AG09319 (cell line): ENCODE measurements at regions not wholly inside any gene's neighbourhood (a gene's known extent, or its start where the extent isn't known, plus 50 kb on each side); places are given as distances from the start of the nearest gene placed in this dataset.

Source experiments
- DNase-seq: peaks from one replicate; pipeline ENCODE4 v3.0.0-alpha.2; 2010; ENCODE audit warnings: low read depth; ENCODE audit errors: extremely low read depth
- CTCF ChIP-seq: IDR thresholded peaks from 2 replicates; pipeline ENCODE4 v1.5.1; 2011; ENCODE audit warnings: low read depth, mild to moderate bottlenecking, inconsistent platforms, low read length, moderate library complexity

DNA sequence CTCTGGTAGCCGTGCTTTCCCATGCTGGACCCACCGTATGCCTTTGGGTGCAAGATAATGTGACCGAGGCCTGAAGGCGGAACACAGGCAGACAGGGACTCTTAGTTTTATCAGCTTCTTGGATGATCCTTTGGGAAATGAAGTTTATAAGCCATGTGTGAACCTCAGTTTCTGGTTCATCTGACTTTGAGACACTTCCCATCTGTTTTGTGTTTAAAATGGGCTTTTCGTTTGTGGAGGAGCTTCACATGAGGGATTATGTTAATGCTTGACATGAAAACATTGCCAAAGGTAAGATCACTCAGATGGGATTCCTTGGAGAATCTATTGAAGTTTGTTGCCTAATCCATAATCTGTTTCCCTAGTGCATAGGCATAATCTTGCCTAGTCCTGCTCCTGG is 249.8 kb upstream of the LYZL1 start:
- TF ChIP-seq CTCF = no peak
- no peak for DNase-seq

DNA sequence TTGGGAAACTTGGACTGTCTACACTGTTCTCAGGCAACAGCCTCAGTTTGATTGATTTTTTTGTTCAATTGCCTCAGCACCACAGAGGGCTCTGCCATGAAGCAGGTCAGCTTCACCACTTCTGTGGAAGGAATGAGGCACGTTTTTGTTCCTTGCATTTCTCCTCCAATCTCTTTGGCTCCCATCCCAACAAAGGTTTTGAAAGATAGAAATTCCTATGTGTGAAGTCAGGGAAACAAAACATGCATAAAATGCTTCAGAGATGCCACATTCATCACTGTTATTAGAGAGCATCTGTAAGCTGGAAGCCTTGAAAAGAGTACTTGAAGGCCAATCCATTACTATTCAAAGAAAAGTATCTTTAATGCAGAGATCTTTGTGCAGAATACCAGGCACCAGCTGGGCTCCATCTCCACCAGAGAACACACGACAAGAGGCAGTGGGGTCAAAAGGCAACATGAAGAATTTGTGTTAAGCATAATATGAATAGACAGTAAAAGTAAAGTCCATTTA is 249.1 kb upstream of the LYZL1 start:
- TF ChIP-seq CTCF = no peak
- peak; percentile 69 for DNase-seq

- TF ChIP-seq CTCF = no peak
- peak; percentile 28 for DNase-seq
Measured at GRCh38 chr10:29041616-29042015, 247.3 kb upstream of the LYZL1 start.

DNA sequence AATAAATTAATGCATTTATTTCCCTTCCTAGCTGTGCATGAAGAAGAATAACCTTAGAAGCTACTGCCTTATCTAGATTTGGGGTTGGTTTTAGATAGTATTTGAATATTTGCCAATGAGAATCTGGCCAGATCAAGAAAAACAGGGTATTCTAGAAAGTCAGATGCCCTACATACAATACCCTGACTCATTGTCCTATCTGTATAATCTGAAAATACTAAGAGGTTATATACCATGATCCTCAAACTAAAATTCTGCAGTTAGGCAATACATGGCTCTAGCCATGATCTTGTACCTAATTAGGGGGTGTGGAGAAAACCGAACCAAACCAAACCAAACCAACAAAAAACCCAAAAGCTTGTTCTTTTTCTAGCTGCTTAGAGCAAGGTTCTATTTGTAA is 240.4 kb upstream of the LYZL1 start:
- DNase-seq = no peak
- no peak for TF ChIP-seq CTCF

DNA sequence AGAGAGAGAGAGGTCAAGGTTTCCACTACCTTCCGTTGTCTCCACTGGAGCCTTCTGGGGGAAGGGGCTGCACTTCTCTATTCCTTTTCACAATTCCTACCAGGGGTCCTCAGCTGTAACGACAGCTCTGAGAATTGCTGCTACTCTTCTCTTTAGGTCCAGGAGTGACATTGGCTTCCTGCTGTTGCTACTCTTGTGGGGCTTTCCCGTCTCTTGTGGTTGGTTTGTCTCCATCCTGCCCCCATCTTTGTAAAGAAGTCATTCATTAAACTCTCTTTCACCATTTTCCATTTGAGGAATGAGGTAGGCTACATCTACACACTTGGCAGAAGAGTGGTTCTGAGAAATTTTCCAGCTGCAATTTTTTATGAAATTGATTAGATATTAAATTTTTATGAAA is 238.8 kb upstream of the LYZL1 start:
- TF ChIP-seq CTCF = no peak
- no peak for DNase-seq

DNA sequence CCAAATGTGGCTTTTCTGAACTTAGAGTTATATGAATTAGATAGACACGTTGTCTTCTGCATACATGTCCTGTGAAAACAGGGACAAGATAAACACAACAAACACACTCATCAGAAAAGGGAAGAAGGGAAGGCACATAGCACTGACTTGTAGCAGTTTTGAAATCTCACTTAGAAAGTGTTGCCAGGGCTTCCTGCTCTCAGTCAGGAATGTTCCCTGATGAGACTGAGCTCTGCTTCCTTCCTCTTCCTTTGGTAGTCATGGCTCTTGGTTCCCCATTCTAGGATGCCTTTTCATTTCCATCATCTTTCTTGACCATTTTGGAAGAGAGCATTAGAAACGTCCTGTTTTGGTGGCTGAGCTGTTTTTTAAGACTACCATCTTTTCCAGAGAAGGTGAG is 233.8 kb upstream of the LYZL1 start:
- TF ChIP-seq CTCF = no peak

DNA sequence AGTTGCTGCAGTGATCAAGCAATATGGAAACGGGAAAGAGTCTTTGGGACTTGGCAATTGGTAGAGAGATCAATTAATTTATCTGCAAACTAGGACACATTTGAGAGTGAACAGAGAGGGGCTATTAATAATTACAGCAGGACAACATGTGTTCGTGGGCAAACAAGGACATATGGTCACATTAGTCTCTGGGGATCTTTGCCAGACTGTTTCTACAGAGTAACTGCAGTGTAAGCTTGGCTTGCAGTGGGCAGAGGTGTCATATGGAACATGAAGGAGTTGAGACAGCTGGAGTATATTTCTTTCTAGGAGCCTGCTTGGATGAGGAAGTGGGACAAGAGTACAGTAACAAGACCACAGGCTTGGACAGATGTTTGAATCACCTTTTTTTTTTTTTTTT is 232.1 kb upstream of the LYZL1 start:
- no peak for TF ChIP-seq CTCF
- no peak for DNase-seq

More for the DNA sequence above, 233.8 kb upstream of the LYZL1 start:
- no peak for DNase-seq
